ENCODE measurements at regions not wholly inside any gene's neighbourhood (a gene's known extent, or its start where the extent isn't known, plus 50 kb on each side); places are given as distances from the start of the nearest gene placed in this dataset.
A peak's percentile ranks its signal among the peaks of the same experiment; 100 is the strongest.

DNA sequence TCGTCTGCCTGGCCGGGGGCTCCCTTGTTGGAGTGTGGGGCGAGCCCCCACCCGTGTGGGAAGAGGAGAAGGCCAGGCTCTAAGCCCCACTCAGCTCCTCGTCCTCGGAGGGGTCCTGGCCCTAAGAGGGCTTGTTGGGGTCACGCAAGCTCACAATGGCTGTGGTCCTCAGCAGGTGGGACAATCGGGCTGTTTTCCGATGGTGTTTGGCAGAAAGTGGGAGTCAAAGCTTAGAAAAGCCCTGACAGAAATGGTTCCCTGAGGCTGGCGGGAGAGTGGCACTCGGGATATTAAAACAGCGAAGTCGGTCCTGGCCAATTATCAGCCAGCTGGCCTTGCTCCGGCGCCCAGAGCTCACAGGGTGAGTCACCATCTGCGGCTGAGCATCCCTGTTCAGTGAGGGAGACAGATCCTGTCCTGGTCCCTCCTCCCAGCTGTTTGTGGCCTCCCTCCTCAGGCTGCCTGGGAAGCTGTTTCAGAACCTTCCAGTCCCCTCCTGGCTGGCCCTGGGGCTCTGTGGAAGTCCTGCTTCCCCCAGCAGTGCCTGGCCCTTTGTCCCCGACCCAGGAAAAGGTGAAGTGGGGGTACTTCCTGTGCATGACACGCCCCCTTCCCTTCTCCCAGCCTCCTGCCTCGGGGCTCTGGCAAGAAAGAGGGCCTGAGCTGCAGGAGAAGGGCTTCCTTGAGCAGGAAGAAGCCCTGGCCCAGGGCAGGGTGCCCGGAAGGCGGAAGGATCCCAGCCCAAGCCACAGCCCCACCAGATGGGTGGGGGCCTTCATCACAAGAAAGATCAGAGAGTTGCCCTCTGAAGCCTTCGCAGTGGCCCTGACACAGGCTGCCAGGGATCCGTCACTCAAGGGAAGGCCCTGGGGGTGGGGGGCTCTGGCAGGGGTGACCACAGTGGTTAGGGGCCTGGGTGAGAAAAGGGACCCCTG lies 53.6 kb upstream of the BHLHE23 start:
- FAIRE-seq = peak; percentile 52
- DNase-seq (ENCODE audit: insufficient read length, low spot score) = peak; percentile 88

DNA sequence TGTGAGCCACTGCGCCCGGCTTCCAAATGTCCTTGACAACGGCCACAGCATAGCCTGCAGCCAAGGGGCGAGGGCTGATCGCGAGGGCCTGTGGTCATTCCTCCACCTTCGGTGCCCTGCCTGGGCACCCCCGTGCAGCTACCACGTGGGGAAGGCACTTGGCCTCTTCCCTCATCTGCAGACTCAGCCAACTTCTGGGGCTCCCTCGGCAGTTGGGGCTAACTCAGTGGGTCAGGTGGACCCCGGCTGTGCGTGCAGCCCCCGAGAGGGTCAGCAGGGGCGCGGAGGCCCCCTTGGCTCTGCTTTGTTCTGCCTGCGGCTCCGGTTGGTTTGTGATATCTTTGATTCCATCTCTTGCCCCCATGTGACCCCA lies 52.9 kb upstream of the BHLHE23 start:
- FAIRE-seq = no peak

DNA sequence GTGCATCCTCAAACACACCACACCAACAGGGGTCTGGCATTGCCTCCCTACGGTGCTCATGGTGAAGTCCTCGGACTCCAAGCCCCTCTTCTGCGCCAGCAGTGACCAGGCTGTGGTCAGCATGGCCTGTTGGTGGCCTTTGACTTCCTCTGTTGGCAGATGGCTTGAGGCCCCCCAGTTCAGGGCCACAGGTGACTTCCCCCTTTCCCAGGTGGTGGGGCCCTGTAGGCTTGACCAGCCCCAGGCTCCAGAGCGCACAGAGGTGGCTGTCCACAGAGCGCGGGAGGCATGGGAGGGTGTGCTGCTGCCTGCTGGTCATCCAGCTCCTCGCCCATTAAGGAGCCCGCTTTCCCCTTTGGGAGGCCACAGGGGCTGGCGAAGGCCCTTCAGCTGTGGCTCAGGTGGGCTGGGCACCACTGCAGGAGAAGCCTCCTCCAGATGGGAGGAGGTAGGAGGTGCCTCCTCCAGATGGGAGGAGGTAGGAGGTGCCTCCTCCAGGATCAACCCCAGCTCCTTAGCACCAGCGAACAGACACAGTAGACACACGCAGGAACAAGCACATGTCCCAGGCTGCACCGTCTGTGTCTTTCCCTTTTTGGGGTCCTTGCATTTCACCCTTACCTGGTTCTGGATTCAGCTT lies 52.1 kb upstream of the BHLHE23 start:
- DNase-seq (ENCODE audit: insufficient read length, low spot score) = no peak
- FAIRE-seq = peak; percentile 59

More for the DNA sequence above, 52.9 kb upstream of the BHLHE23 start:
- DNase-seq (ENCODE audit: insufficient read length, low spot score) = no peak

DNA sequence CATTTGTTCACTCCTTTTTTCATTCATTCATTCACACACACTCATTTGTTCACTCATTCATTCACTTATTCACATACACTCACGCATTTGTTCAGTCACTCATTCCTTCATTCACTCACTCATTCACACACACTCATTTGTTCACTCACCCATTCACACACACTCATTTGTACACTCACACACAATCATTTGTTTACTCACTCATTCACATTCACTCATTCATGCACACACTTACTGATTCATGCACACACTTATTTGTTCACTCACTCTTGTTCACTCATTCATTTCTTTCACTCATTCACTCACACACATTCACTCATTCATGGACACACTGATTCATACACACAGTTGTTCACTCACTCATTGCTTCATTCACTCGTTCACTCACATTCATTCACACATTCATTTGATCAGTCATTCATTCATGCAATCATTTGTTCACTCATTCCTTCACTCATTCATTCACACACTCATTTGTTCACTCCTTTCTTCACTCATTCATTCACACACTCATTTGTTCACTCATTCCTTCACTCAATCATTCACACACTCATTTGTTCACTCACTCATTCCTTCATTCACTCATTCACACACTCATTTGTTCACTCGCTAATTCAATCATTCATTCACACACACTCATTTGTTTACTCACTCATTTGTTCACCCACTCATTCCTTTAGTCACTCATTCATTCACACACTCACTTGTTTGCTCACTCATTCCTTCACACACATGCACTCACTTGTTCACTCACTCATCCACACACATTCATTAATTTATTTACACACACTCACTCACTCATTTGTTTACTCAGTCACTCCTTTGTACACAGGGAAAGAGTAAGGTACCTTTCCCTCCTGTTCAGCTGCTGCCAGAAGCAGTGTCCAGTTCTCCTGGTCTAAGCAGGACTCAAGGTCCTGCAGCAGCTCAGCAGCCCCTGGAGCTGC lies 50.7 kb upstream of the BHLHE23 start:
- FAIRE-seq (no peak), DNase-seq (ENCODE audit: insufficient read length, low spot score) (no peak)

DNA sequence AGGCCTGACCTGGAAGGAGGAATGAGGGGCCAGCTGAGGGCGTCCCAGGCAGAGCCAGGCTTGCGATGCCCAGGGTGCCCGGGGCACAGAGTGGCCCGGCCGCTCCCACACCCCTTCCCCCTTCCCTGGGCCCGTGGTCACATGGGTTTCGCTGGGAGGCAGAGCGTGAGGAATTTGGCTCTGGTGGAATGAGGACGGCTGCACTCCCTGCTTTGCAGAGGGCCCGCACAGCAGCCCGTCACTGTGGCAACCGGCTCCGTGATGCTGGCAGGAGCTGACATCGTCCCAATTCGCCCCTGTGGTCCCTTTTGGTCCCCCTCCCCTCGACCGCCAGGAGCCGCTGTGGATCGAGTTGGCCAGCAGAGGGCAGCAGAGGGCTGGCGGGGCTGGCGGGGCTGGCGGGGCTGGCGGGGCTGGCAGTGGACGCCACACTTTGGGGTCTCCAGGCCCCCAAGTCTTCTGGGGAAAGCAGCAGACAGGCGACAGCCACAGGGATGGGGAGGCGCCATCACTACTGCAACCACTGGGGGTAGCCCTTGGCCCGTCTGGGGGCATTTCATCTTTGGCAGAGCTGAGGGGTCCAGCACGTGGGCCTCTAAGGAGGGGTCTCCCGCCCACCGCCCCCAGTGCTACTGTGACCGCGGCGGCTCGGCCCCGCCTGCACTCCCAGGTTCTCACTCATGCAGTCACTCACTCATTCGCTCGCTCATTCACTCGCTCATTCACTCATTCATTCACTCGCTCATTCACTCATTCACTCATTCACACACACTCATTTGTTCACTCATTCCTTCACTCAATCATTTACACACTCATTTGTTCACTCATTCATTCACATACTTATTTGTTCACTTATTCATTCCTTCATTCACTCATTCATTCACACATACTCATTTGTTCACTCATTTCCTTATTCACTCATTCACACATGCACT lies 49.7 kb upstream of the BHLHE23 start:
- FAIRE-seq = peak; percentile 98
- peak; percentile 79 for DNase-seq (ENCODE audit: insufficient read length, low spot score)
